Right atrium auricular region (tissue), 2 donors: ENCODE measurements at regions not wholly inside any gene's neighbourhood (a gene's known extent, or its start where the extent isn't known, plus 50 kb on each side); places are given as distances from the start of the nearest gene placed in this dataset.

Experiments used
- DNase-seq: peaks from one replicate; pipeline ENCODE4 v3.0.0-alpha.2; 2019; ENCODE audit warnings: low spot score
- H3K27ac ChIP-seq, 2 donors: fragments of 200-600 bp; sonication (generic); 1 replicate in 1 of 2; 2 replicates in 1 of 2; pipeline ENCODE4 v1.5.1; 2016 to 2019
- H3K27me3 ChIP-seq, 2 donors: fragments of 200-600 bp; sonication (generic); one replicate each; pipeline versions ENCODE4 v1.5.1 to v1.6.0; 2017 to 2019
- H3K36me3 ChIP-seq: fragments of 200-600 bp; sonication (generic); one replicate; pipeline ENCODE4 v1.5.1; 2016
- H3K4me1 ChIP-seq, 2 donors: fragments of 200-600 bp; sonication (generic); one replicate each; pipeline versions ENCODE4 v1.5.1 to v1.6.0; 2017 to 2019
- H3K4me3 ChIP-seq, 2 donors: fragments of 200-600 bp; sonication (generic); 1 replicate in 1 of 2; 2 replicates in 1 of 2; pipeline ENCODE4 v1.5.1; 2017 to 2019; ENCODE audit warnings: mild to moderate bottlenecking in 1 of 2, moderate library complexity in 1 of 2
- H3K9me3 ChIP-seq, 2 donors: fragments of 200-600 bp; sonication (generic); one replicate each; pipeline ENCODE4 v1.5.1; 2019
- TF ChIP-seq, protein P1 (sequence below), 2 donors: fragments of 200-600 bp; sonication (generic); IDR thresholded peaks; one replicate each; pipeline ENCODE4 v1.5.1; 2019; ENCODE audit warnings: antibody characterized with exemption in 2 of 2

DNA sequence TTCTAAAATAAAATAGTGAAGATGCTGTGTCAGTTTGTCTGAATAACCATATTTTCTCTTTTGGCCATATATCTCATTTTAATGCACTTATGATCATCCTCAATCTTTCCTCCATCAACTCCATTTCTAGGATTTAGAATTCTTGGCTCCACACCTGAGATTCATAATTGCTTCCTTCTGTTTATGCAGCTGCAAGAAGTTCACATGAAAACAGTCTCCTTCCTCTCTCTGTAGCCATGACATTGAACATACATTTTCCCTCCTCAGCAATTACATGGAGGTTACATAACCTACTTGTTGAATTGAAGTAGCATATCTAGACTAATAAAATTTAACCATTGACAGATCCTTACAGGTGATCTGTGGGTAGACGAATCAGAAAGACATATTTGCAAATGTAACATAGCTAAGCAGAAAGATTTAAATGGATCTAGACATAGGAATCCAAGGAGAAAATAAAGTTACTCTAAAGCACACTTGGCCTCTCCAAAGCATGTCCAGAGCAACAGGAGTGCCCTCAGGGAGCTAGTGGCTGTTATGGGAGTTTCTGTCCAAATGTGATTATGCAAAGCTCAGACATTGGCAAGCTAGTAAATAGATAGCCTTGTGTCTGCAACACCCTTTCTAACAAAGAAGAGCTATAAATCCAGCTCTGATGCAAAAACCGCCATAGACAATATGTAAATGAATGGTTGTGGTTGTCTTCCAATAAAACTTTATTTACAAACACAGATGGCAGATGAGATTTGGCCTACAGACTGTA is 119.9 kb upstream of the MPPED2 start:
- Histone ChIP-seq H3K4me1 (no peaks in the 10 kb centered on the region), H3K27me3 (no peaks in the 10 kb centered on the region), H3K27ac (no peak overlapping the region), H3K4me3 (no peak overlapping the region), H3K36me3 (no peaks in the 10 kb centered on the region), H3K9me3 (no peaks in the 10 kb centered on the region)
- TF ChIP-seq, protein P1, sequence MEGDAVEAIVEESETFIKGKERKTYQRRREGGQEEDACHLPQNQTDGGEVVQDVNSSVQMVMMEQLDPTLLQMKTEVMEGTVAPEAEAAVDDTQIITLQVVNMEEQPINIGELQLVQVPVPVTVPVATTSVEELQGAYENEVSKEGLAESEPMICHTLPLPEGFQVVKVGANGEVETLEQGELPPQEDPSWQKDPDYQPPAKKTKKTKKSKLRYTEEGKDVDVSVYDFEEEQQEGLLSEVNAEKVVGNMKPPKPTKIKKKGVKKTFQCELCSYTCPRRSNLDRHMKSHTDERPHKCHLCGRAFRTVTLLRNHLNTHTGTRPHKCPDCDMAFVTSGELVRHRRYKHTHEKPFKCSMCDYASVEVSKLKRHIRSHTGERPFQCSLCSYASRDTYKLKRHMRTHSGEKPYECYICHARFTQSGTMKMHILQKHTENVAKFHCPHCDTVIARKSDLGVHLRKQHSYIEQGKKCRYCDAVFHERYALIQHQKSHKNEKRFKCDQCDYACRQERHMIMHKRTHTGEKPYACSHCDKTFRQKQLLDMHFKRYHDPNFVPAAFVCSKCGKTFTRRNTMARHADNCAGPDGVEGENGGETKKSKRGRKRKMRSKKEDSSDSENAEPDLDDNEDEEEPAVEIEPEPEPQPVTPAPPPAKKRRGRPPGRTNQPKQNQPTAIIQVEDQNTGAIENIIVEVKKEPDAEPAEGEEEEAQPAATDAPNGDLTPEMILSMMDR (IDR thresholded peaks at IDR 0.05) = no peak
- no peak for DNase-seq

DNA sequence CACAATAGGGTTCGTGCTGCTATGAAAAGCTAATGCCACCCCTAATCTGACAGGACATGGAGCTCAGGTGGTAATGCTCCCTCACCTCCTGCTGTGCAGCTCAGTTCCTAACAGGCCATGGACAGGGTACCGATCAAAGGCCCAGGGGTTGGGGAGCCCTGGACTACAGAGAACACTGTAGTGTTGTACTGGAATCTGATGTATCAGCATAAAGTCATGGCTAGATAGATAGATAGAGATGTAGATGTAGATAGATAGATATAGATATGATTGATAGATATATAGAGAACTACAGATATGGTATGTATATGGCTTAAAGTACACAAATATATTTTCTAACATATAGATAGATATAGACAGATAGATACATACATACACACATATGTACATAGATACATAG is 112.3 kb upstream of the MPPED2 start:
- H3K27ac ChIP-seq = no peak overlapping the region
- H3K9me3 ChIP-seq = no peaks in the 10 kb centered on the region
- no peak overlapping the region for H3K4me3 ChIP-seq
- no peaks in the 10 kb centered on the region for H3K36me3 ChIP-seq
- no peaks in the 10 kb centered on the region for H3K4me1 ChIP-seq
- no peaks in the 10 kb centered on the region for H3K27me3 ChIP-seq
- TF ChIP-seq, protein P1 (IDR thresholded peaks at IDR 0.05) = no peak
- no peak for DNase-seq

DNA sequence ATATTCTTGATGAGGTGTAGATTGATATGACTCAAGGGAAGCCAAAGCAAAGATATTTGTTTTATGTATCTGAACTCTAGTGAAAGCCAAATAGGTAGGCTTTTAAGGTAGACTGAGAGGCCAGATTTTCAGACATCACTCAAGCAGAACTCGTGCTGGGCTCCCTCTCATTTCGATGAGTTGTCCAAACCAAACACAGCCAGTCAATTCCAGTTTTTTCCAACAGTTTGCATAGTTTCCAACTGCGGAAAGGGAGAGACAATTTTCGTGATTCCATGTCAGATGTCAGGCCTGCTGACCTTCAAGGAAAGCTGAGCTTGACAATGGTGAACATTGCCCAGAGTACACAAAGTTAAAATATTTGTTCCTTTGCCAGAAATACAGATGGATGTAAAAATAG is 110.9 kb upstream of the MPPED2 start:
- Histone ChIP-seq H3K4me3 (no peak overlapping the region), H3K9me3 (peaks cover 0 to 4% of the 10 kb centered on the region in 2 donors), H3K27ac (no peak overlapping the region), H3K36me3 (no peaks in the 10 kb centered on the region), H3K4me1 (no peaks in the 10 kb centered on the region), H3K27me3 (no peaks in the 10 kb centered on the region)
- TF ChIP-seq, protein P1 (IDR thresholded peaks at IDR 0.05) = no peak
- no peak for DNase-seq

DNA sequence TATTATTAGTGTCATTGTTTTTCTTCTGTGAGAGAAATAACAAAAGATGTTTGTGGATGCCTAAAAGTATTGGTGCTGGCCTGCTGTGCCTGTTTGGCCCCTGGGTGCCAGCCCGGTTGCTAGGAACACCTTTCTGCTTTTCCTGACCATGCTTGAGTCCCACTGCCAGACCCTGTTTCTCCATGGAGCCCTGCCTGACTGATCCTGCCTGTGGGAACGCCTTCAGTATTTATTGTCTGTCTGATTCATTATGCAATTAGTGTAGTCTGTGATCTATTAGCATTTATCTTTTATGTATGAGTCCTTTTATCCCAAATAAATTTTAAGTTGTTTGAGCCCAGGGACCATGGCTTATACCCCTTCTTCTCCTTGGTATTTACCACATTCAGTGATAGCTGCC is 98.6 kb upstream of the MPPED2 start:
- Histone ChIP-seq H3K36me3 (no peaks in the 10 kb centered on the region), H3K27me3 (no peaks in the 10 kb centered on the region)
- TF ChIP-seq, protein P1 (IDR thresholded peaks at IDR 0.05) = no peak

DNA sequence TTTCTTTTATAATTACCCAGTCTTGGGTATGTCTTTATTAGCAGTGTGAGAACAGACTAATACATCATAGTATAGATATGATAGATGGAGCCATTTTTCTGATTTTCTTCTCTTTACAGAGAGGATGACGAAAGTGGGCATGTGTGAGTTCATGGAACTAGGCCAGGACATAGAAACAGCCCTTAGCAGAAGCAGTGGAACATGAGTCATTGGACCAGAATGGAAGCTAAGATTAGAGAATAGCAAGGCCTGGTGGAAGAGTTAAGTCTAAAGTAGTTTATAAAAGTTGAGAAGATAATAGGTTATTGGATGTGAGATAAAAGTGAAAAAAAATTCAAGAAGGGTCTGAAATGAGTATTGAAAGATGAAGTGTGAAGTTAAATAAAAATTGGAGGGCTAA is 97.0 kb upstream of the MPPED2 start:
- DNase-seq = no peak
- TF ChIP-seq, protein P1 (IDR thresholded peaks at IDR 0.05) = no peak
- Histone ChIP-seq H3K9me3 (no peaks in the 10 kb centered on the region), H3K4me3 (no peak overlapping the region), H3K36me3 (no peaks in the 10 kb centered on the region), H3K4me1 (no peaks in the 10 kb centered on the region), H3K27ac (no peak overlapping the region), H3K27me3 (no peaks in the 10 kb centered on the region)

More for the DNA sequence above, 98.6 kb upstream of the MPPED2 start:
- H3K4me1 ChIP-seq = no peaks in the 10 kb centered on the region
- H3K4me3 ChIP-seq = no peak overlapping the region
- H3K9me3 ChIP-seq = no peaks in the 10 kb centered on the region
- H3K27ac ChIP-seq = no peak overlapping the region
- no peak for DNase-seq

DNA sequence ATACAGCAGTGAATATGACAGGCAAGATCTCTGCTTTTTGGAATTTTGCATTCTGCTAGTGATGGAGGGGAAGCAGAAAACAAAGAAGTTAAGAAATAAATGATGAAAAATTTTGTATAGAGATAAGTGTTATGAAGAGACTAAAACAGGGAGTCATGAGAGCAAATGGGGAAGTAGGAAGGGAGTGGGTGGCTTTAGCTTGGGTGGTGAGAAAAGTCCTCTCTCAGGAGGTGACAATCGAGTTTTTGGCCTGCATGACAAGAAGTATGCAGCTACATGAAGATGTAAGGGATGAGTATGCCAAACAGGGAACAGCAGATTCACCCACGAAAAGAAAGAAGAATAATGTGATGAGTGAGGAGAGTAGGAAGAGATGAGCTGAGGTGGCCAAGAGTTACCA is 80.7 kb upstream of the MPPED2 start:
- no peak overlapping the region for H3K27ac ChIP-seq
- DNase-seq = no peak
- no peaks in the 10 kb centered on the region for H3K36me3 ChIP-seq
- no peaks in the 10 kb centered on the region for H3K9me3 ChIP-seq
- no peaks in the 10 kb centered on the region for H3K4me1 ChIP-seq
- no peaks in the 10 kb centered on the region for H3K27me3 ChIP-seq
- TF ChIP-seq, protein P1 (IDR thresholded peaks at IDR 0.05) = no peak
- H3K4me3 ChIP-seq = no peak overlapping the region
